ENCODE measurements at regions not wholly inside any gene's neighbourhood (a gene's known extent, or its start where the extent isn't known, plus 50 kb on each side); places are given as distances from the start of the nearest gene placed in this dataset.

DNA sequence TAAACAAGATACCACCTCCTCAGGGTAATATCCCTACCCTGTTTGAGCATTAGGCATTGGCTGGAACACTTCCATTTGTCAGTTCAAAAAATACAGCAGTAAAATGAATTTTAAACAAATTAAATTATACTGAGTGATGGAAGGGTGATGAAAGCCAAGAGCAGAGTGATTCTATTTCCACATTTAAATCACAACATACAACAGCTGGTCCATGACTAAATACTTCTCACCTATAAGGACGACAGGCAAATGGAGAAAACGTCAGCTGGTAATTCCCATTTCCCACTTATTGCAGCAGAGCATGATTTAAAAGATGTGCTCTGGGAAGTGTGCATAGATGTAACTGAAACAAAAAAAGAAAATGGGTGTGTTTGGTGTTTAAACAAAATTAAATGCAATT is 543.6 kb upstream of the DAB2 start:
- no peak for TF ChIP-seq POLR2A (IDR thresholded peaks at IDR 0.05)
- TF ChIP-seq, protein P1, sequence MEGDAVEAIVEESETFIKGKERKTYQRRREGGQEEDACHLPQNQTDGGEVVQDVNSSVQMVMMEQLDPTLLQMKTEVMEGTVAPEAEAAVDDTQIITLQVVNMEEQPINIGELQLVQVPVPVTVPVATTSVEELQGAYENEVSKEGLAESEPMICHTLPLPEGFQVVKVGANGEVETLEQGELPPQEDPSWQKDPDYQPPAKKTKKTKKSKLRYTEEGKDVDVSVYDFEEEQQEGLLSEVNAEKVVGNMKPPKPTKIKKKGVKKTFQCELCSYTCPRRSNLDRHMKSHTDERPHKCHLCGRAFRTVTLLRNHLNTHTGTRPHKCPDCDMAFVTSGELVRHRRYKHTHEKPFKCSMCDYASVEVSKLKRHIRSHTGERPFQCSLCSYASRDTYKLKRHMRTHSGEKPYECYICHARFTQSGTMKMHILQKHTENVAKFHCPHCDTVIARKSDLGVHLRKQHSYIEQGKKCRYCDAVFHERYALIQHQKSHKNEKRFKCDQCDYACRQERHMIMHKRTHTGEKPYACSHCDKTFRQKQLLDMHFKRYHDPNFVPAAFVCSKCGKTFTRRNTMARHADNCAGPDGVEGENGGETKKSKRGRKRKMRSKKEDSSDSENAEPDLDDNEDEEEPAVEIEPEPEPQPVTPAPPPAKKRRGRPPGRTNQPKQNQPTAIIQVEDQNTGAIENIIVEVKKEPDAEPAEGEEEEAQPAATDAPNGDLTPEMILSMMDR (IDR thresholded peaks at IDR 0.05) = no peak
